ENCODE measurements at regions not wholly inside any gene's neighbourhood (a gene's known extent, or its start where the extent isn't known, plus 50 kb on each side); places are given as distances from the start of the nearest gene placed in this dataset.

DNA sequence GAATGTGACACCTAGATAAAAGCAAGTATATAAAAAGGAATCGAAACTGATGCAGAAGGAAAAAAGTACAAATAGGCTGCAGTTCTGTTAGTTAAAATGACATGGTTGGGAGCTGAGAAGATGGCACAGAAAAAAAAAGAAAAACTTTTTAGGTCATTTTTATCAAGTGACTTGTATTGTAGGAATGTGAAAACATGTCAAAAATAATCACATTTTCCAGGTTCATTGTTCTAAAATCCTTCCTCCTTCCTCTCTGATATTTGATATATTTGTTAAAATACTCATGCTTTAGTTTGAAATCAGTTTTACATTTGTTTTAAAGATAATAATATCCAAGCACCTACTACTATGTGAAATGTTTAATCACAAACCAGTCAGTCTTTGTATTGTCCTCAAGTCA is 507.9 kb downstream of the PRKD1 start:
- no peak for ATAC-seq
- no peak for TF ChIP-seq CSDC2 (CRISPR knock-in tag; IDR thresholded peaks at IDR 0.05)
- TF ChIP-seq ZFP3 (CRISPR knock-in tag; IDR thresholded peaks at IDR 0.05) = no peak
- no peak for TF ChIP-seq GLIS3 (CRISPR knock-in tag; IDR thresholded peaks at IDR 0.05)
- no peak for TF ChIP-seq RARB (CRISPR knock-in tag; IDR thresholded peaks at IDR 0.05)
- no peak for TF ChIP-seq PPARA (CRISPR knock-in tag; IDR thresholded peaks at IDR 0.05; ENCODE audit: borderline replicate concordance)
- TF ChIP-seq OSR1 (CRISPR knock-in tag; IDR thresholded peaks at IDR 0.05) = no peak
- TF ChIP-seq ZNF70 (CRISPR knock-in tag; IDR thresholded peaks at IDR 0.05) = no peak
- no peak for TF ChIP-seq ZNF8 (CRISPR knock-in tag; IDR thresholded peaks at IDR 0.05)
- TF ChIP-seq, protein P1, sequence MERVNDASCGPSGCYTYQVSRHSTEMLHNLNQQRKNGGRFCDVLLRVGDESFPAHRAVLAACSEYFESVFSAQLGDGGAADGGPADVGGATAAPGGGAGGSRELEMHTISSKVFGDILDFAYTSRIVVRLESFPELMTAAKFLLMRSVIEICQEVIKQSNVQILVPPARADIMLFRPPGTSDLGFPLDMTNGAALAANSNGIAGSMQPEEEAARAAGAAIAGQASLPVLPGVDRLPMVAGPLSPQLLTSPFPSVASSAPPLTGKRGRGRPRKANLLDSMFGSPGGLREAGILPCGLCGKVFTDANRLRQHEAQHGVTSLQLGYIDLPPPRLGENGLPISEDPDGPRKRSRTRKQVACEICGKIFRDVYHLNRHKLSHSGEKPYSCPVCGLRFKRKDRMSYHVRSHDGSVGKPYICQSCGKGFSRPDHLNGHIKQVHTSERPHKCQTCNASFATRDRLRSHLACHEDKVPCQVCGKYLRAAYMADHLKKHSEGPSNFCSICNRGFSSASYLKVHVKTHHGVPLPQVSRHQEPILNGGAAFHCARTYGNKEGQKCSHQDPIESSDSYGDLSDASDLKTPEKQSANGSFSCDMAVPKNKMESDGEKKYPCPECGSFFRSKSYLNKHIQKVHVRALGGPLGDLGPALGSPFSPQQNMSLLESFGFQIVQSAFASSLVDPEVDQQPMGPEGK (CRISPR knock-in tag; IDR thresholded peaks at IDR 0.05; ENCODE audit: borderline replicate concordance) = no peak
- TF ChIP-seq TOX (CRISPR knock-in tag; IDR thresholded peaks at IDR 0.05; ENCODE audit: borderline replicate concordance) = no peak
- no peak for TF ChIP-seq ESRRG (CRISPR knock-in tag; IDR thresholded peaks at IDR 0.05)
- TF ChIP-seq CREB5 (CRISPR knock-in tag; IDR thresholded peaks at IDR 0.05; ENCODE audit: low read depth) = no peak
- TF ChIP-seq ISL1 (CRISPR knock-in tag; IDR thresholded peaks at IDR 0.05) = no peak
- no peak for TF ChIP-seq TSHZ2 (CRISPR knock-in tag; IDR thresholded peaks at IDR 0.05)
- no peak for TF ChIP-seq BACH2 (CRISPR knock-in tag; IDR thresholded peaks at IDR 0.05; ENCODE audit: borderline replicate concordance)
- TF ChIP-seq ARNTL (CRISPR knock-in tag; IDR thresholded peaks at IDR 0.05; ENCODE audit: borderline replicate concordance, low read depth) = no peak
- TF ChIP-seq ZC3H10 (CRISPR knock-in tag; IDR thresholded peaks at IDR 0.05) = no peak
- TF ChIP-seq, protein P2, sequence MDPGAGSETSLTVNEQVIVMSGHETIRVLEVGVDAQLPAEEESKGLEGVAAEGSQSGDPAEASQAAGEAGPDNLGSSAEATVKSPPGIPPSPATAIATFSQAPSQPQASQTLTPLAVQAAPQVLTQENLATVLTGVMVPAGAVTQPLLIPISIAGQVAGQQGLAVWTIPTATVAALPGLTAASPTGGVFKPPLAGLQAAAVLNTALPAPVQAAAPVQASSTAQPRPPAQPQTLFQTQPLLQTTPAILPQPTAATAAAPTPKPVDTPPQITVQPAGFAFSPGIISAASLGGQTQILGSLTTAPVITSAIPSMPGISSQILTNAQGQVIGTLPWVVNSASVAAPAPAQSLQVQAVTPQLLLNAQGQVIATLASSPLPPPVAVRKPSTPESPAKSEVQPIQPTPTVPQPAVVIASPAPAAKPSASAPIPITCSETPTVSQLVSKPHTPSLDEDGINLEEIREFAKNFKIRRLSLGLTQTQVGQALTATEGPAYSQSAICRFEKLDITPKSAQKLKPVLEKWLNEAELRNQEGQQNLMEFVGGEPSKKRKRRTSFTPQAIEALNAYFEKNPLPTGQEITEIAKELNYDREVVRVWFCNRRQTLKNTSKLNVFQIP (CRISPR knock-in tag; IDR thresholded peaks at IDR 0.05; ENCODE audit: borderline replicate concordance, low read depth) = no peak

GRCh38 chr14:29421156-29421728 is 506.4 kb downstream of the PRKD1 start:
- no peak for ATAC-seq
- TF ChIP-seq, protein P1 (CRISPR knock-in tag; IDR thresholded peaks at IDR 0.05; ENCODE audit: borderline replicate concordance) = no peak
- no peak for TF ChIP-seq ZC3H10 (CRISPR knock-in tag; IDR thresholded peaks at IDR 0.05)
- TF ChIP-seq ISL1 (CRISPR knock-in tag; IDR thresholded peaks at IDR 0.05) = no peak
- TF ChIP-seq TOX (CRISPR knock-in tag; IDR thresholded peaks at IDR 0.05; ENCODE audit: borderline replicate concordance) = no peak
- no peak for TF ChIP-seq CSRNP3 (CRISPR knock-in tag; IDR thresholded peaks at IDR 0.05)
- TF ChIP-seq GLIS3 (CRISPR knock-in tag; IDR thresholded peaks at IDR 0.05) = no peak
- no peak for TF ChIP-seq BACH2 (CRISPR knock-in tag; IDR thresholded peaks at IDR 0.05; ENCODE audit: borderline replicate concordance)
- no peak for TF ChIP-seq ZNF8 (CRISPR knock-in tag; IDR thresholded peaks at IDR 0.05)
- no peak for TF ChIP-seq ZFP3 (CRISPR knock-in tag; IDR thresholded peaks at IDR 0.05)
- no peak for TF ChIP-seq ZNF70 (CRISPR knock-in tag; IDR thresholded peaks at IDR 0.05)
- TF ChIP-seq PPARA (CRISPR knock-in tag; IDR thresholded peaks at IDR 0.05; ENCODE audit: borderline replicate concordance) = no peak
- TF ChIP-seq ZFP30 (CRISPR knock-in tag; IDR thresholded peaks at IDR 0.05) = no peak
- no peak for TF ChIP-seq SNAI2 (CRISPR knock-in tag; IDR thresholded peaks at IDR 0.05)
- no peak for TF ChIP-seq CSDC2 (CRISPR knock-in tag; IDR thresholded peaks at IDR 0.05)
